Endothelial cell of umbilical vein (primary cell): ENCODE measurements at regions not wholly inside any gene's neighbourhood (a gene's known extent, or its start where the extent isn't known, plus 50 kb on each side); places are given as distances from the start of the nearest gene placed in this dataset.

ENCODE experiments used
- BruUV-seq: library from RNA; stranded (reverse); fragments of 400-500 nt; replicated peaks from 2 replicates; lab custom pipeline; 2021; lab: Mats Ljungman, UMichigan
- CTCF ChIA-PET: fragments of 300-600, 350-600 bp; sonication (Branson Sonifier 250); formaldehyde crosslinking; loops from one replicate; lab custom pipeline; 2021; ENCODE audit warnings: antibody characterized with exemption, inconsistent platforms; lab: Charles Lee
- POLR2A ChIA-PET: fragments of 300-600, 350-600 bp; sonication (Branson Sonifier 250); formaldehyde crosslinking; loops from one replicate; lab custom pipeline; 2021; ENCODE audit warnings: antibody characterized with exemption, inconsistent platforms; lab: Charles Lee
- DNase-seq: peaks from one replicate; pipeline ENCODE4 v3.0.0-alpha.2; 2011; ENCODE audit warnings: low read depth, low spot score
- FAIRE-seq: peaks from 2 replicates; lab custom pipeline; 2011; peaks lifted over from hg19 to GRCh38; lab: Jason Lieb, UNC
- H2AFZ ChIP-seq: 2 replicates; pipeline ENCODE4 v1.6.0; 2012; ENCODE audit warnings: low read depth, low read length, control low read depth, inconsistent platforms
- H3K27ac ChIP-seq: 2 replicates; pipeline ENCODE4 v1.5.1; 2011; ENCODE audit warnings: low read depth, mild to moderate bottlenecking, control low read depth, low read length, moderate library complexity; ENCODE audit not compliant: insufficient read depth
- H3K27me3 ChIP-seq, 2 experiments: 2 replicates each; pipeline versions ENCODE4 v1.6.0 to v1.6.1; 2011; ENCODE audit warnings: low read length in 2 of 2, mixed read lengths in 1 of 2; ENCODE audit not compliant: control insufficient read depth in 2 of 2, insufficient read depth in 2 of 2
- H3K36me3 ChIP-seq, 2 experiments: 2 replicates in 1 of 2; 3 replicates in 1 of 2; pipeline ENCODE4 v1.5.1; 2011; ENCODE audit warnings: low read length in 2 of 2, mild to moderate bottlenecking in 1 of 2, moderate library complexity in 1 of 2; ENCODE audit not compliant: control insufficient read depth in 2 of 2, insufficient read depth in 2 of 2; ENCODE audit errors: extremely low read depth in 1 of 2
- H3K4me1 ChIP-seq: 3 replicates; pipeline ENCODE4 v1.5.1; 2011; ENCODE audit warnings: mild to moderate bottlenecking, low read length; ENCODE audit not compliant: control insufficient read depth, insufficient read depth; ENCODE audit errors: extremely low read depth
- H3K4me2 ChIP-seq: 2 replicates; pipeline ENCODE4 v1.6.1; 2011; ENCODE audit warnings: low read length, control low read depth, mixed read lengths; ENCODE audit not compliant: insufficient read depth
- H3K4me3 ChIP-seq, 3 experiments: fragments of 200-600 bp in 1 of 3; sonication (generic), shearing (Covaris generic) in 1 of 3; replicated peaks in 1 of 3; 2 replicates each; pipeline ENCODE4 v1.5.1; 2011 to 2016; ENCODE audit warnings: control low read depth in 3 of 3, low read length in 3 of 3, mild to moderate bottlenecking in 2 of 3, inconsistent platforms in 1 of 3, low read depth in 1 of 3, moderate library complexity in 1 of 3; ENCODE audit not compliant: insufficient read depth in 1 of 3
- H3K79me2 ChIP-seq: 2 replicates; pipeline ENCODE4 v1.6.0; 2012; ENCODE audit warnings: low read length, inconsistent platforms; ENCODE audit not compliant: control insufficient read depth, insufficient read depth
- H3K9ac ChIP-seq: replicated peaks from 2 replicates; pipeline ENCODE3; 2011; ENCODE audit warnings: low read length, control low read depth; ENCODE audit not compliant: insufficient read depth; ENCODE audit errors: extremely low read depth
- H3K9me1 ChIP-seq: replicated peaks from 3 replicates; pipeline ENCODE4 v1.6.0; 2011; ENCODE audit warnings: mild to moderate bottlenecking, low read length; ENCODE audit not compliant: control insufficient read depth, insufficient read depth; ENCODE audit errors: extremely low read depth
- H3K9me3 ChIP-seq: replicated peaks from 2 replicates; pipeline ENCODE4 v1.5.1; 2012; ENCODE audit warnings: low read length, inconsistent platforms; ENCODE audit not compliant: control insufficient read depth, insufficient read depth
- H4K20me1 ChIP-seq: replicated peaks from 2 replicates; pipeline ENCODE3; 2011; ENCODE audit warnings: mild to moderate bottlenecking, low read length; ENCODE audit not compliant: control insufficient read depth, insufficient read depth; ENCODE audit errors: extremely low read depth
- CTCF ChIP-seq, 2 donors: IDR thresholded peaks; 1 replicate in 1 of 2; 2 replicates in 1 of 2; pipeline ENCODE4 v1.5.1; 2011; ENCODE audit warnings: low read length in 2 of 2, mild to moderate bottlenecking in 2 of 2, moderate library complexity in 2 of 2, control low read depth in 1 of 2, inconsistent platforms in 1 of 2, low read depth in 1 of 2; ENCODE audit not compliant: insufficient read depth in 1 of 2; ENCODE audit errors: extremely low read depth in 1 of 2
- EZH2 ChIP-seq: IDR thresholded peaks from 2 replicates; pipeline ENCODE4 v1.6.1; 2012; ENCODE audit warnings: borderline replicate concordance, low read depth, mild to moderate bottlenecking, moderate library complexity, low read length, inconsistent platforms; ENCODE audit not compliant: severe bottlenecking
- FOS ChIP-seq: IDR thresholded peaks from 2 replicates; pipeline ENCODE4 v1.6.1; 2011; ENCODE audit warnings: mild to moderate bottlenecking, low read length, moderate library complexity, borderline replicate concordance; ENCODE audit not compliant: insufficient read depth
- GATA2 ChIP-seq: IDR thresholded peaks from 2 replicates; pipeline ENCODE4 v1.7.0; 2011; ENCODE audit warnings: low read depth, mild to moderate bottlenecking, moderate library complexity, mixed read lengths, low read length; ENCODE audit not compliant: insufficient read length, insufficient read depth
- JUN ChIP-seq: IDR thresholded peaks from 2 replicates; pipeline ENCODE4 v1.6.1; 2011; ENCODE audit warnings: borderline replicate concordance, low read depth; ENCODE audit not compliant: insufficient read length, insufficient read depth
- MAX ChIP-seq: IDR thresholded peaks from 2 replicates; pipeline ENCODE4 v1.6.1; 2011; ENCODE audit not compliant: insufficient read depth, insufficient read length
- MYC ChIP-seq: IDR thresholded peaks from one replicate; pipeline ENCODE4 v1.6.1; 2011; ENCODE audit warnings: mild to moderate bottlenecking, low read depth, low read length
- POLR2A ChIP-seq: IDR thresholded peaks from 2 replicates; pipeline ENCODE4 v1.6.1; 2012; ENCODE audit warnings: low read depth, mild to moderate bottlenecking, control low read depth, low read length
- POLR2AphosphoS5 ChIP-seq: IDR thresholded peaks from 2 replicates; pipeline ENCODE4 v1.6.1; 2012; ENCODE audit warnings: low read depth, mild to moderate bottlenecking, control low read depth, low read length, moderate library complexity; ENCODE audit not compliant: insufficient read depth
- dilution Hi-C: fragments of 300-500 bp; cut with MboI; formaldehyde crosslinking; loops from one replicate; pipeline ENCODE4 v1.15.0; 2019; ENCODE audit warnings: low sequenced_read_pairs; ENCODE audit not compliant: extremely low pct_ligation_motif_present
- intact Hi-C: fragments of 100-400 bp; cut with micrococcal nuclease; formaldehyde crosslinking; loops from one replicate; pipeline ENCODE4 v1.10.0; 2022

- no peaks in the 10 kb centered on the region for H3K9me3 ChIP-seq
- no peaks in the 10 kb centered on the region for H3K4me1 ChIP-seq
- H3K9me1 ChIP-seq, result no peaks in the 10 kb centered on the region
- no peak overlapping the region for H3K4me3 ChIP-seq
- dilution Hi-C loops, result no loop called here
- DNase-seq (no peak), FAIRE-seq (no peak)
- H3K4me2 ChIP-seq, result no peak overlapping the region
- intact Hi-C loops, result no loop called here
- BruUV-seq, result no TSS peak
- TF ChIP-seq CTCF (IDR thresholded peaks at IDR 0.05; ENCODE audit: extremely low read depth in 1 of 2, insufficient read depth in 1 of 2, low read depth in 1 of 2, low read length in 2 of 2), result no peak
- TF ChIP-seq MYC, result no peak
- TF ChIP-seq JUN, result no peak
- no peak for TF ChIP-seq FOS
- TF ChIP-seq GATA2, result no peak
- no peak for TF ChIP-seq MAX
- TF ChIP-seq EZH2, result no peak
- no peak for TF ChIP-seq POLR2A
- TF ChIP-seq POLR2AphosphoS5, result no peak
- no peak overlapping the region for H3K27ac ChIP-seq
- no peaks in the 10 kb centered on the region for H3K36me3 ChIP-seq
- no peak overlapping the region for H2AFZ ChIP-seq
- ChIA-PET POLR2A (no interaction called here), CTCF (no interaction called here)
- no peaks in the 10 kb centered on the region for H4K20me1 ChIP-seq
- H3K9ac ChIP-seq, result no peak overlapping the region
- H3K27me3 ChIP-seq, result peaks cover 3 to 7% of the 10 kb centered on the region in 2 experiments
- H3K79me2 ChIP-seq, result no peaks in the 10 kb centered on the region
These were observed 111.9 kb downstream of the ANXA5 start for GRCh38 chr4:121584836-121585235.
